Activated naive CD4-positive, alpha-beta T cell treated with anti-CD3 and anti-CD28 coated beads, Interleukin-2, amount 10 ng/mL, durations not matched to agents 7 days and 5 days (primary cell): ENCODE measurements at regions not wholly inside any gene's neighbourhood (a gene's known extent, or its start where the extent isn't known, plus 50 kb on each side); places are given as distances from the start of the nearest gene placed in this dataset.
"Not testable (repeated sequence)": the region's sequence is repeated elsewhere in the genome, so short reads cannot be mapped to it uniquely, and the experiment has no call there.

ENCODE experiments used
- CTCF ChIA-PET: fragments of 350-600 bp; sonication (Branson Sonifier 250); formaldehyde crosslinking; loops from one replicate; lab custom pipeline; 2021; ENCODE audit warnings: antibody characterized with exemption; lab: Charles Lee
- DNase-seq: peaks from one replicate; pipeline ENCODE4 v3.0.0-alpha.2; 2020
- H3K27ac Mint-ChIP-seq: one replicate; pipeline ENCODE4 v1.8.0; 2021; ENCODE audit warnings: mild to moderate bottlenecking, moderate library complexity, mixed read lengths
- H3K27me3 Mint-ChIP-seq: one replicate; pipeline ENCODE4 v1.8.0; 2021; ENCODE audit warnings: mild to moderate bottlenecking, mixed read lengths
- H3K36me3 Mint-ChIP-seq: one replicate; pipeline ENCODE4 v1.8.0; 2021; ENCODE audit warnings: mixed read lengths
- H3K4me1 Mint-ChIP-seq: one replicate; pipeline ENCODE4 v1.8.0; 2021; ENCODE audit warnings: mixed read lengths
- H3K4me3 Mint-ChIP-seq: one replicate; pipeline ENCODE4 v1.8.0; 2021; ENCODE audit warnings: mild to moderate bottlenecking, moderate library complexity, mixed read lengths
- H3K9me3 Mint-ChIP-seq: one replicate; pipeline ENCODE4 v1.8.0; 2021; ENCODE audit warnings: mixed read lengths

- DNase-seq, result no peak
- H3K9me3 Mint-ChIP-seq, result peaks cover 5% of the 10 kb centered on the region
- H3K27me3 Mint-ChIP-seq, result no peaks in the 10 kb centered on the region
- H3K4me3 Mint-ChIP-seq, result no peak overlapping the region
- CTCF ChIA-PET, result no interaction called here
- H3K4me1 Mint-ChIP-seq, result no peaks in the 10 kb centered on the region
- no peaks in the 10 kb centered on the region for H3K36me3 Mint-ChIP-seq
- no peak overlapping the region for H3K27ac Mint-ChIP-seq
These were observed 562.8 kb upstream of the CCDC179 start for GRCh38 chr11:23423104-23423503.

GRCh38 chr11:23423656-23424055 lies 563.4 kb upstream of the CCDC179 start:
- CTCF ChIA-PET, result no interaction called here
- Mint-ChIP-seq H3K27ac (no peak overlapping the region), H3K27me3 (no peaks in the 10 kb centered on the region), H3K36me3 (no peaks in the 10 kb centered on the region), H3K4me3 (no peak overlapping the region), H3K9me3 (peaks cover 5% of the 10 kb centered on the region), H3K4me1 (no peaks in the 10 kb centered on the region)
- DNase-seq, result no peak

GRCh38 chr11:23425381-23425780 lies 565.1 kb upstream of the CCDC179 start:
- no peaks in the 10 kb centered on the region for H3K4me1 Mint-ChIP-seq
- H3K36me3 Mint-ChIP-seq, result no peaks in the 10 kb centered on the region
- DNase-seq, result no peak
- H3K27ac Mint-ChIP-seq, result no peak overlapping the region
- peaks cover 6% of the 10 kb centered on the region for H3K9me3 Mint-ChIP-seq
- no peaks in the 10 kb centered on the region for H3K27me3 Mint-ChIP-seq
- no peak overlapping the region for H3K4me3 Mint-ChIP-seq
- CTCF ChIA-PET, result no interaction called here

DNA sequence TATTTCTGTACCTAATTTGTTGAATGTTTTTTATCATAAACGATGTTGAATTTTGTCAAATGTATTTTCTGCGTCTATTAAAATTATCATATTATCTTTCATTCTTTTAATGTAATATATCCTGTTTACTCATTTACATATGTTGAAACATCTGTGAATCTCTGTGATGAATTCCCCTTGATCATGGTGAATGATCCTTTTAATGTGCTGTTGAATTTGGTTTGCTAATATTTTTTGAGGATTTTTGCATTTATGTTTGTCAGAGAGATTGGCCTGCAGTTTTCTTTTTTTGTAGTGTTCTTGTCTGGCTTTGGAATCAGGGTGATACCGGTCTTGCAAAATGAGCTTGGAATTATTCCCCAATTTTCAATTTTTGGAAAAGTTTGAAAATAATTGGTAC lies 569.3 kb upstream of the CCDC179 start:
- H3K27ac Mint-ChIP-seq, result no peak overlapping the region
- no peaks in the 10 kb centered on the region for H3K36me3 Mint-ChIP-seq
- H3K4me3 Mint-ChIP-seq, result no peak overlapping the region
- no peaks in the 10 kb centered on the region for H3K4me1 Mint-ChIP-seq
- CTCF ChIA-PET, result no interaction called here
- peaks cover 4% of the 10 kb centered on the region for H3K9me3 Mint-ChIP-seq
- no peaks in the 10 kb centered on the region for H3K27me3 Mint-ChIP-seq
- DNase-seq, result no peak

- no peaks in the 10 kb centered on the region for H3K4me1 Mint-ChIP-seq
- H3K27ac Mint-ChIP-seq, result no peak overlapping the region
- H3K9me3 Mint-ChIP-seq, result peaks cover 11% of the 10 kb centered on the region
- H3K27me3 Mint-ChIP-seq, result no peaks in the 10 kb centered on the region
- no peaks in the 10 kb centered on the region for H3K36me3 Mint-ChIP-seq
- no peak overlapping the region for H3K4me3 Mint-ChIP-seq
- CTCF ChIA-PET, result no interaction called here
- DNase-seq, result no peak
These were observed 593.2 kb upstream of the CCDC179 start for GRCh38 chr11:23453522-23453921.

- H3K27me3 Mint-ChIP-seq, result no peaks in the 10 kb centered on the region
- H3K36me3 Mint-ChIP-seq, result no peaks in the 10 kb centered on the region
These were observed 595.1 kb upstream of the CCDC179 start for GRCh38 chr11:23455321-23455891.

DNA sequence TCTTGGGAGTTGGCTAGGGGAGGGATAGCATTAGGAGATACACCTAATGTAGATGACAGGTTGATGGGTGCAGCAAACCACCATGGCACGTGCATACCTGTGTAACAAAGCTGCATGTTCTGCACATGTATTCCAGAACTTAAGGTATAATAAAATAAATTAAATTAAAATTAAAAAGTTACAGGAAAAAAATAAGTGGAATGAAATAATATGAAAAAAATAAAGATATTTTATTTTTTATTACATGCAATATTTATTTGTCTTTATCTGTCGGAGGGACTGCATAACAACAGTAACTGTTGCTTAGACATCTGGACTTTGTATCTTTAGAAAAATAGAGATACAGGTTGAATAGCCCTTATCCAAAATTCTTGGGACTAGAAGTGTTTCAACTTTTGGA lies 597.4 kb upstream of the CCDC179 start:
- H3K36me3 Mint-ChIP-seq, result no peaks in the 10 kb centered on the region
- no peaks in the 10 kb centered on the region for H3K27me3 Mint-ChIP-seq
- DNase-seq, result no peak
- no peak overlapping the region for H3K27ac Mint-ChIP-seq
- CTCF ChIA-PET, result no interaction called here
- no peak overlapping the region for H3K4me3 Mint-ChIP-seq
- H3K4me1 Mint-ChIP-seq, result no peaks in the 10 kb centered on the region
- peaks cover under 1% of the 10 kb centered on the region for H3K9me3 Mint-ChIP-seq

More at GRCh38 chr11:23455321-23455891, 595.1 kb upstream of the CCDC179 start:
- CTCF ChIA-PET, result no interaction called here
- H3K27ac Mint-ChIP-seq, result no peak overlapping the region
- no peaks in the 10 kb centered on the region for H3K4me1 Mint-ChIP-seq
- H3K4me3 Mint-ChIP-seq, result no peak overlapping the region
- H3K9me3 Mint-ChIP-seq, result peaks cover 7% of the 10 kb centered on the region
- no peak for DNase-seq

- H3K9me3 Mint-ChIP-seq, result no peaks in the 10 kb centered on the region
- no peak overlapping the region for H3K27ac Mint-ChIP-seq
- CTCF ChIA-PET, result no interaction called here
- H3K27me3 Mint-ChIP-seq, result no peaks in the 10 kb centered on the region
- H3K36me3 Mint-ChIP-seq, result no peaks in the 10 kb centered on the region
- H3K4me3 Mint-ChIP-seq, result no peak overlapping the region
- H3K4me1 Mint-ChIP-seq, result no peaks in the 10 kb centered on the region
- DNase-seq, result no peak
These were observed 611.6 kb upstream of the CCDC179 start for GRCh38 chr11:23471878-23472277.

DNA sequence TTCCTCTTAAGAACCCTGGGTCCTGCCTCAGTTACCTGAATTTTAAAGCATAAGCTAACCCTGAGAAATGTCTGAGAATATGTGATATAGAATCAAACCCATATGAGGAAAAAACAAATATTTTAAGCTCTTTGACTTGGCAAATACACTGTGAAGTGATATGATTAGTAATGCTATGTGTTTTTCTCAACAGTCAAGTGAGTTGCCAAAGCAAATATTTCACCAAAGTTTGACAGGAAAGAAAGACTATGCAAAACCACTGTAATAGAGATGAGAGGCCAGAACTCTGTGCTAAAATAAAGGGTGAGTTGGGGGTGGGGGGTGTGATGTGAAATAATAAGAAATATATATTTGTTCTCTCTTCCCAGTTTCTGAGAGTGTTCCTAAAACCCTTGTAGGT lies 613.5 kb upstream of the CCDC179 start:
- H3K4me1 Mint-ChIP-seq, result no peaks in the 10 kb centered on the region
- no peaks in the 10 kb centered on the region for H3K36me3 Mint-ChIP-seq
- no peak overlapping the region for H3K4me3 Mint-ChIP-seq
- H3K27ac Mint-ChIP-seq, result no peak overlapping the region
- H3K27me3 Mint-ChIP-seq, result no peaks in the 10 kb centered on the region
- CTCF ChIA-PET, result no interaction called here
- DNase-seq, result no peak
- no peaks in the 10 kb centered on the region for H3K9me3 Mint-ChIP-seq

GRCh38 chr11:23480736-23481135 lies 620.5 kb upstream of the CCDC179 start:
- Mint-ChIP-seq H3K4me3 (no peak overlapping the region), H3K36me3 (no peaks in the 10 kb centered on the region), H3K4me1 (no peaks in the 10 kb centered on the region), H3K27me3 (no peaks in the 10 kb centered on the region), H3K9me3 (peaks cover 7% of the 10 kb centered on the region), H3K27ac (no peak overlapping the region)
- no peak for DNase-seq
- CTCF ChIA-PET, result no interaction called here

GRCh38 chr11:23484146-23484545 lies 623.9 kb upstream of the CCDC179 start:
- CTCF ChIA-PET, H3K4me3 Mint-ChIP-seq, DNase-seq, H3K4me1 Mint-ChIP-seq, H3K27me3 Mint-ChIP-seq, H3K27ac Mint-ChIP-seq, H3K36me3 Mint-ChIP-seq: not testable (repeated sequence)
- H3K9me3 Mint-ChIP-seq, result peaks cover 29% of the 10 kb centered on the region

- peaks cover 31% of the 10 kb centered on the region for H3K9me3 Mint-ChIP-seq
- H3K4me3 Mint-ChIP-seq, H3K36me3 Mint-ChIP-seq, H3K4me1 Mint-ChIP-seq, H3K27ac Mint-ChIP-seq, DNase-seq, H3K27me3 Mint-ChIP-seq, CTCF ChIA-PET: not testable (repeated sequence)
These were observed 624.3 kb upstream of the CCDC179 start for GRCh38 chr11:23484618-23485017.

- no peak for DNase-seq
- Mint-ChIP-seq H3K27me3 (no peaks in the 10 kb centered on the region), H3K4me3 (no peak overlapping the region), H3K36me3 (no peaks in the 10 kb centered on the region), H3K4me1 (no peaks in the 10 kb centered on the region), H3K9me3 (peaks cover 24% of the 10 kb centered on the region), H3K27ac (no peak overlapping the region)
- CTCF ChIA-PET, result no interaction called here
These were observed 630.4 kb upstream of the CCDC179 start for GRCh38 chr11:23490557-23491235.

GRCh38 chr11:23494981-23495380 lies 634.7 kb upstream of the CCDC179 start:
- no peaks in the 10 kb centered on the region for H3K4me1 Mint-ChIP-seq
- H3K36me3 Mint-ChIP-seq, result no peaks in the 10 kb centered on the region
- CTCF ChIA-PET, result no interaction called here
- no peak overlapping the region for H3K27ac Mint-ChIP-seq
- DNase-seq, result no peak
- no peak overlapping the region for H3K4me3 Mint-ChIP-seq
- H3K27me3 Mint-ChIP-seq, result no peaks in the 10 kb centered on the region
- peaks cover 2% of the 10 kb centered on the region for H3K9me3 Mint-ChIP-seq

GRCh38 chr11:23496340-23496739 lies 636.1 kb upstream of the CCDC179 start:
- Mint-ChIP-seq H3K36me3 (no peaks in the 10 kb centered on the region), H3K4me1 (no peaks in the 10 kb centered on the region), H3K4me3 (no peak overlapping the region), H3K27me3 (no peaks in the 10 kb centered on the region), H3K27ac (no peak overlapping the region), H3K9me3 (peaks cover 2% of the 10 kb centered on the region)
- DNase-seq, result no peak
- CTCF ChIA-PET, result no interaction called here
